AG04450 (cell line): ENCODE measurements at regions not wholly inside any gene's neighbourhood (a gene's known extent, or its start where the extent isn't known, plus 50 kb on each side); places are given as distances from the start of the nearest gene placed in this dataset.

Source experiments
- CTCF ChIA-PET: fragments of 300-600, 350-600 bp; formaldehyde crosslinking; extraction: SDS; loops from one replicate; lab custom pipeline; 2022; ENCODE audit warnings: antibody characterized with exemption, inconsistent platforms; lab: Charles Lee
- POLR2A ChIA-PET: fragments of 350-600 bp; formaldehyde crosslinking; extraction: SDS; loops from one replicate; lab custom pipeline; 2021; ENCODE audit warnings: antibody characterized with exemption, inconsistent platforms; lab: Yijun Ruan, JAX
- DNase-seq: peaks from one replicate; pipeline ENCODE4 v3.0.0-alpha.2; 2011; ENCODE audit warnings: low read depth, low spot score
- H3K27ac ChIP-seq: one replicate; pipeline ENCODE4 v1.5.1; 2012; ENCODE audit warnings: low read depth, low read length, control low read depth
- H3K27me3 ChIP-seq: one replicate; pipeline ENCODE4 v1.6.0; 2012; ENCODE audit warnings: low read length; ENCODE audit not compliant: control insufficient read depth, insufficient read depth
- H3K4me3 ChIP-seq: 2 replicates; pipeline ENCODE4 v1.5.1; 2011; ENCODE audit warnings: mild to moderate bottlenecking, low read depth, low read length, control low read depth
- H3K9me3 ChIP-seq: 2 replicates; pipeline ENCODE4 v1.5.1; 2012; ENCODE audit warnings: low read length; ENCODE audit not compliant: control insufficient read depth, insufficient read depth
- TF ChIP-seq, protein P1 (sequence below): IDR thresholded peaks from 2 replicates; pipeline ENCODE4 v1.5.1; 2011; ENCODE audit warnings: low read depth, low read length, control low read depth, inconsistent platforms

DNA sequence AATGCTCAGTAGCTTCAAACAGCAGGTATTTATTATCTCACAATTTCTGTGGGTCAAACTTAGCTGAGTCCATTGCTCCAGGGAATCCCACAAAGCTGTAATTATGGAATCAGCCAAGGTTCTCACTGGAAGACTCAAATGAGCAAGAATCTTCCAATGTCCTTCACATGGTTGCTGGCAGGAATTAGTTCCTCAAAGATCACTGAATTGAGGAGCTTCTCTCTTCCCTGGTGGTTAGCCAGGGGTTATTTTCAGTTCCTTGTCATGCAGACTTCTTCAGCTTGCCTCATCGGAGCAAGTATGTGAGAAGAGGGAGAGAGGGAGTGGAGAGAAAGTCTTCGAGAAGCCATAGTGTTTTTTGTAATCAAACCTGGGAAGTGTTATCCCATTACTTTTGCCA is 2331.9 kb downstream of the MAT2B start:
- Histone ChIP-seq H3K27ac (no peak overlapping the region), H3K27me3 (no peaks in the 10 kb centered on the region), H3K9me3 (peaks cover 3% of the 10 kb centered on the region; the same call in 1 of the 2 replicates), H3K4me3 (no peak overlapping the region)
- TF ChIP-seq, protein P1, sequence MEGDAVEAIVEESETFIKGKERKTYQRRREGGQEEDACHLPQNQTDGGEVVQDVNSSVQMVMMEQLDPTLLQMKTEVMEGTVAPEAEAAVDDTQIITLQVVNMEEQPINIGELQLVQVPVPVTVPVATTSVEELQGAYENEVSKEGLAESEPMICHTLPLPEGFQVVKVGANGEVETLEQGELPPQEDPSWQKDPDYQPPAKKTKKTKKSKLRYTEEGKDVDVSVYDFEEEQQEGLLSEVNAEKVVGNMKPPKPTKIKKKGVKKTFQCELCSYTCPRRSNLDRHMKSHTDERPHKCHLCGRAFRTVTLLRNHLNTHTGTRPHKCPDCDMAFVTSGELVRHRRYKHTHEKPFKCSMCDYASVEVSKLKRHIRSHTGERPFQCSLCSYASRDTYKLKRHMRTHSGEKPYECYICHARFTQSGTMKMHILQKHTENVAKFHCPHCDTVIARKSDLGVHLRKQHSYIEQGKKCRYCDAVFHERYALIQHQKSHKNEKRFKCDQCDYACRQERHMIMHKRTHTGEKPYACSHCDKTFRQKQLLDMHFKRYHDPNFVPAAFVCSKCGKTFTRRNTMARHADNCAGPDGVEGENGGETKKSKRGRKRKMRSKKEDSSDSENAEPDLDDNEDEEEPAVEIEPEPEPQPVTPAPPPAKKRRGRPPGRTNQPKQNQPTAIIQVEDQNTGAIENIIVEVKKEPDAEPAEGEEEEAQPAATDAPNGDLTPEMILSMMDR, result no peak
- CTCF ChIA-PET, result no interaction called here
- POLR2A ChIA-PET, result no interaction called here
- no peak for DNase-seq

DNA sequence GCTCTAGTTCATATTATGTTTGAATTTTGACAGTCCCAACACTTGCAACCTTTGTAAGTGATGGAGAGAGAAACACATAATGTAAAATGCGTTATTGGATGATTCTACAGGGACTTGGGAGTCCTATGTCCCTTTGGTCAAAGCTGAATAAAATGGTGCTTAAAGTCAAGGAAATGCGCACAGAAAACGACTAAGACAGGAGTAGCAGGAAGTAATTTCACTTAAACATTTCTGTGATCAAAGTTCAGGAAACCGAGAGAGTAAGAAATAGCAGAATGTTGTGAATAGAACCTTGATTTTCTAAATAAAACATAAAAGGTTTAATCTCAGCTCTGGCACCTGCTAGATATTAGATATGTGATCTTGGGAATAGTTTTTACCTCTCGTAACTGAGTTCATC is 2339.2 kb downstream of the MAT2B start:
- no peak for DNase-seq
- Histone ChIP-seq H3K27me3 (no peaks in the 10 kb centered on the region), H3K4me3 (no peak overlapping the region), H3K9me3 (peaks cover 8% of the 10 kb centered on the region), H3K27ac (no peak overlapping the region)
- ChIA-PET CTCF (no interaction called here), POLR2A (no interaction called here)
- TF ChIP-seq, protein P1, result no peak

DNA sequence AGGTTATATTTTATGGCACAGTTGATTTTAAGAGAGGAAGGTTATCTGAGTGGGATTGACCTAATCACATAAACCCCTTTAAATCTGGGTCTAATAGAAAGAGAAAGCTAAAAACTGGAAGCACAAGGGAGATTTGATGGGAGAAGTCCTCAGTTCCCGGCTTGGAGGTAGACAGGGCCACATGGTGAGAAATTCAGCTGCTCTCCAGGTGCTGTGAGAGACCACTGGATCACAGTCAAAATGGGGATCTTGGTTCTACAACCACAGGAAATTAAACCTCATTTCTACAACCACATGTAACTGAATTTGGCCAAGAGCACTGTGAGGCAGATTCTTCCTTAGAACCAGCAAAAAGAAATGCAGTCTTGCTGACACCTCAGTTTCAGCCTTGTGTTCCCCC is 2352.7 kb downstream of the MAT2B start:
- H3K4me3 ChIP-seq, result no peak overlapping the region
- ChIA-PET CTCF (no interaction called here), POLR2A (no interaction called here)
- TF ChIP-seq, protein P1, result no peak
- H3K27me3 ChIP-seq, result no peaks in the 10 kb centered on the region
- H3K9me3 ChIP-seq, result peaks cover 19% of the 10 kb centered on the region
- DNase-seq, result no peak
- no peak overlapping the region for H3K27ac ChIP-seq

DNA sequence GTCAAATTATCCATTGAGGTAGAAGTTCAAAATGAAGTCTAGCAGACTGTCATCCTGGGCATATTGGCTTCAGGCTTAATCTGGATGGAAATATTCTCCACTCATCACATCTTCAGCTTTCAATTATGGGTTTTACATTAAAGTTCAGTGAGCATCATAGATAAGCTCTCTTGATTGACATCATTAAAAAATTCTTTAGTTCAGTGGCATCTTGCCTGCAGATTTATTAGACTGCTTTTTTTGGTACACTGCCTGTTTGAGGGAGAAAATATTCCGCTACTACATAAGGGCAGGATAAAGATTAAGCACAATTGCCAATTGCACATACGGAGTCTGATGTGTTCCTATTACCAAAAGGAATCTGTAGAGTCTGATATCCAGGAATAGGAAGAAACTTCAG is 2353.8 kb downstream of the MAT2B start:
- ChIA-PET CTCF (no interaction called here), POLR2A (no interaction called here)
- Histone ChIP-seq H3K4me3 (no peak overlapping the region), H3K27ac (no peak overlapping the region), H3K9me3 (peaks cover 19% of the 10 kb centered on the region), H3K27me3 (no peaks in the 10 kb centered on the region)
- DNase-seq, result no peak
- TF ChIP-seq, protein P1, result no peak

DNA sequence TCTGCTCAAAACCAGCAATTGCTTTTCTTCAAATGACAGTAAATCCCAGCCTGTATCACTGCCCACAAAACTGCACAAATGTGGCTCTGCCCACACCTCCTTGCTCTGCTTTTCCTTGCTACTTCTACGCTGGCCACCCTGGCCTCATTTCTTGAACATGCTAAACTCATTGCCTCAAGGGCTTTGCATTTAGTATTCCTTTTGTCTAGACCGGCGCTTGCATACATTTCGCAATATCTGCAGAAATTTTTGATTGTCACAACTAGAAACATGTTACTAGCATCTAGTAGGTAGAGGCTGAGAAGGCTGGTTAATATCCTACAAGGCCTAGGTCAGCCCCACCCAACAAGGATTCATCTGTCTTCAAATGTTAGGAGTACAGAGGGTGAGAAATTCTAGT is 2357.8 kb downstream of the MAT2B start:
- CTCF ChIA-PET, result no interaction called here
- POLR2A ChIA-PET, result no interaction called here
- Histone ChIP-seq H3K27ac (no peak overlapping the region), H3K9me3 (peaks cover 2% of the 10 kb centered on the region), H3K27me3 (no peaks in the 10 kb centered on the region), H3K4me3 (no peak overlapping the region)
- TF ChIP-seq, protein P1, result no peak
- DNase-seq, result no peak
